HepG2 (cell line): ENCODE measurements at regions not wholly inside any gene's neighbourhood (a gene's known extent, or its start where the extent isn't known, plus 50 kb on each side); places are given as distances from the start of the nearest gene placed in this dataset.
"Not testable (repeated sequence)": the region's sequence is repeated elsewhere in the genome, so short reads cannot be mapped to it uniquely, and the experiment has no call there.

Source experiments
- ATAC-seq: fragments of 200-7000 bp; cut with Tn5 transposase; 3 replicates; pipeline ENCODE4 v1.9.1; 2020; ENCODE audit warnings: mild to moderate bottlenecking, moderate library complexity
- BruUV-seq: library from RNA; stranded (reverse); fragments of 400-500 nt; replicated peaks from 2 replicates; lab custom pipeline; 2021; lab: Mats Ljungman, UMichigan
- CTCF ChIA-PET: fragments of 300-600 bp; formaldehyde crosslinking; extraction: SDS; loops from one replicate; lab custom pipeline; 2021; ENCODE audit warnings: low total read pairs, inconsistent platforms, low intra/inter-chr PET ratio; lab: Yijun Ruan, JAX
- POLR2A ChIA-PET: fragments of 350-600 bp; sonication (Branson Sonifier 250); formaldehyde crosslinking; loops from one replicate; lab custom pipeline; 2020; ENCODE audit warnings: antibody characterized with exemption, inconsistent platforms; lab: Yijun Ruan, JAX
- DNase-seq: peaks from one replicate; pipeline ENCODE4 v3.0.0-alpha.2; 2015; ENCODE audit warnings: low spot score
- FAIRE-seq: peaks from 3 replicates; lab custom pipeline; 2011; peaks lifted over from hg19 to GRCh38; lab: Jason Lieb, UNC
- H2AFZ ChIP-seq: one replicate; pipeline ENCODE4 v1.6.1; 2011; ENCODE audit warnings: low read length, inconsistent platforms
- H3K27ac ChIP-seq: fragments of 300-600 bp; 3 replicates; pipeline ENCODE4 v1.8.0; 2011; ENCODE audit warnings: mixed run types, mild to moderate bottlenecking, mixed read lengths, low read length, inconsistent platforms; ENCODE audit not compliant: insufficient read depth; ENCODE audit errors: extremely low read length
- H3K27me3 ChIP-seq, 2 experiments: fragments of 200-600 bp in 1 of 2; 2 replicates in 1 of 2; 3 replicates in 1 of 2; pipeline versions ENCODE4 v1.6.0 to v1.8.0; 2011; ENCODE audit warnings: low read length in 2 of 2, mild to moderate bottlenecking in 2 of 2, moderate library complexity in 2 of 2, inconsistent platforms in 1 of 2; ENCODE audit not compliant: insufficient read depth in 2 of 2, control insufficient read depth in 1 of 2
- H3K36me3 ChIP-seq, 2 experiments: fragments of 200-600 bp in 1 of 2; replicated peaks in 1 of 2; 2 replicates in 1 of 2; 3 replicates in 1 of 2; pipeline versions ENCODE4 v1.5.1 to v1.8.0; 2011; ENCODE audit warnings: low read length in 2 of 2, inconsistent platforms in 1 of 2; ENCODE audit not compliant: insufficient read depth in 2 of 2, control insufficient read depth in 1 of 2
- H3K4me1 ChIP-seq: 2 replicates; pipeline ENCODE4 v1.5.1; 2012; ENCODE audit warnings: low read length, inconsistent platforms; ENCODE audit not compliant: insufficient read depth
- H3K4me2 ChIP-seq: 2 replicates; pipeline ENCODE4 v1.6.0; 2011; ENCODE audit warnings: low read depth, low read length, inconsistent platforms
- H3K4me3 ChIP-seq, 3 experiments: fragments of 200-600 bp in 1 of 3; sonication (generic), shearing (Covaris generic) in 1 of 3; replicated peaks in 1 of 3; 2 replicates each; pipeline ENCODE4 v1.5.1; 2011 to 2016; ENCODE audit warnings: low read length in 3 of 3, inconsistent platforms in 2 of 3, low read depth in 2 of 3, mild to moderate bottlenecking in 2 of 3, control low read depth in 1 of 3, mixed read lengths in 1 of 3; ENCODE audit not compliant: insufficient read depth in 1 of 3
- H3K79me2 ChIP-seq: one replicate; pipeline ENCODE4 v1.6.1; 2011; ENCODE audit warnings: low read length, inconsistent platforms; ENCODE audit not compliant: insufficient read depth
- H3K9ac ChIP-seq: 2 replicates; pipeline ENCODE4 v1.6.0; 2011; ENCODE audit warnings: mild to moderate bottlenecking, low read depth, low read length, inconsistent platforms; ENCODE audit not compliant: insufficient read depth
- H3K9me3 ChIP-seq: 2 replicates; pipeline ENCODE4 v1.5.1; 2012; ENCODE audit warnings: mild to moderate bottlenecking, low read length
- H4K20me1 ChIP-seq: 2 replicates; pipeline ENCODE4 v1.6.0; 2011; ENCODE audit warnings: inconsistent platforms, mild to moderate bottlenecking, low read length, moderate library complexity; ENCODE audit not compliant: insufficient read depth
- HOXD1 ChIP-seq: sonication (generic); formaldehyde crosslinking; IDR thresholded peaks from 2 replicates; pipeline ENCODE4 v1.5.0; 2020; ENCODE audit warnings: missing genetic modification reagents
- KLF15 ChIP-seq: sonication (generic); formaldehyde crosslinking; IDR thresholded peaks from 2 replicates; pipeline ENCODE4 v1.8.1; 2023; ENCODE audit warnings: borderline replicate concordance, mild to moderate bottlenecking, inconsistent platforms, missing genetic modification reagents, mixed read lengths
- PCBP2 ChIP-seq: fragments of 200-400 bp; formaldehyde crosslinking; optimal IDR thresholded peaks from 2 replicates; pipeline ENCODE3; 2018; ENCODE audit warnings: low read length, low read depth; ENCODE audit not compliant: poor library complexity, severe bottlenecking
- PHF21A ChIP-seq: sonication (generic); formaldehyde crosslinking; IDR thresholded peaks from 2 replicates; pipeline ENCODE4 v1.5.0; 2020; ENCODE audit warnings: mild to moderate bottlenecking, missing genetic modification reagents
- RAD21 ChIP-seq: fragments of 450-650 bp; formaldehyde crosslinking; IDR thresholded peaks from 2 replicates; pipeline ENCODE4 v1.5.0; 2020; ENCODE audit warnings: mild to moderate bottlenecking
- RFX3 ChIP-seq: IDR thresholded peaks from 2 replicates; pipeline ENCODE4 v1.6.1; 2016; ENCODE audit warnings: missing biosample characterization, missing genetic modification reagents
- RNF2 ChIP-seq: fragments of 450-650 bp; conservative IDR thresholded peaks from 2 replicates; pipeline ENCODE4 v1.6.1; 2016; ENCODE audit warnings: low read depth
- SMARCC2 ChIP-seq: fragments of 450-650 bp; IDR thresholded peaks from 2 replicates; pipeline ENCODE4 v1.6.1; 2017; ENCODE audit warnings: antibody characterized with exemption, mild to moderate bottlenecking
- ZC3H4 ChIP-seq: sonication (generic); formaldehyde crosslinking; IDR thresholded peaks from 2 replicates; pipeline ENCODE4 v1.4.0; 2020; ENCODE audit warnings: missing genetic modification reagents, borderline replicate concordance
- ZKSCAN5 ChIP-seq: sonication (generic); formaldehyde crosslinking; IDR thresholded peaks from 2 replicates; pipeline ENCODE4 v1.5.1; 2020; ENCODE audit warnings: mild to moderate bottlenecking, missing genetic modification reagents
- ZNF724P ChIP-seq: sonication (generic); formaldehyde crosslinking; IDR thresholded peaks from 2 replicates; pipeline ENCODE4 v1.8.0; 2022; ENCODE audit warnings: missing genetic modification reagents, borderline replicate concordance
- WGBS: methylation state at CpG from one replicate; pipeline ENCODE4 v1.1.6; 2017; ENCODE audit warnings: low lambda C conversion rate; 5-methylcytosine and 5-hydroxymethylcytosine counted together
- in situ Hi-C: cut with HindIII; loops from 2 replicates; pipeline ENCODE4 v1.10.0; 2017; ENCODE audit warnings: low pct_unique_long_range_greater_than_20kb; ENCODE audit not compliant: extremely low pct_ligation_motif_present
- intact Hi-C: fragments of 100-400 bp; cut with micrococcal nuclease; formaldehyde crosslinking; loops from one replicate; pipeline ENCODE4 v1.10.0; 2022; ENCODE audit not compliant: unreplicated experiment

DNA sequence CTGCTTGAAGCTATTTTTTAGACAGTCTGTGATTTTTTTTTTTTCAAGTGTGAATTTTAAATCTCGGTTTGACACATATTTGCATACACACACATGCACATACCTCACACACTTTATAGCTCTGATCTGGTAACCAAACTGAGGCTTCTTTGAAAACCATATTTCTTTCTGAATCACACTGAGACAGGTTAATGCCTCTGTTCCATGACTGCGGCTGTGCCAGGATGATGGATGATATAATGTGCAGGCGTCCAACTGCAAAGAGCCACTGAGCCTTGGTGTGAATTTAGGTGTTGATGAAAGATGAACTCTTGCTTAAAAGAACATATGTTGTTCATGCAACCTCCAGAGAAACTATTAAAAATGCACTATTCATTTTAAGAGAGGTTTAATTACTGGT is 504.0 kb upstream of the OLFM3 start:
- peaks cover 49% of the 10 kb centered on the region for H3K9me3 ChIP-seq
- intact Hi-C loops (no loop called here), in situ Hi-C loops (no loop called here)
- no peaks in the 10 kb centered on the region for H3K27me3 ChIP-seq
- no peak for DNase-seq
- TF ChIP-seq RNF2 = no peak
- TF ChIP-seq ZKSCAN5 (CRISPR knock-in tag) = no peak
- no peak for TF ChIP-seq SMARCC2
- TF ChIP-seq PHF21A (CRISPR knock-in tag) = no peak
- no peak overlapping the region for H3K9ac ChIP-seq
- no peak for ATAC-seq
- no peak overlapping the region for H3K27ac ChIP-seq
- no peaks in the 10 kb centered on the region for H4K20me1 ChIP-seq
- WGBS = 2% methylated on average over 3 of the region's 3 CpGs
- FAIRE-seq = no peak
- POLR2A ChIA-PET = no interaction called here
- H3K4me3 ChIP-seq = no peak overlapping the region
- no peaks in the 10 kb centered on the region for H3K36me3 ChIP-seq
- H2AFZ ChIP-seq = no peak overlapping the region
- H3K79me2 ChIP-seq = no peaks in the 10 kb centered on the region
- CTCF ChIA-PET = no interaction called here
- no TSS peak for BruUV-seq
- H3K4me1 ChIP-seq = no peaks in the 10 kb centered on the region
- H3K4me2 ChIP-seq = no peak overlapping the region

GRCh38 chr1:102498929-102499328 is 502.2 kb upstream of the OLFM3 start:
- H3K27ac ChIP-seq = no peak overlapping the region
- no peaks in the 10 kb centered on the region for H4K20me1 ChIP-seq
- FAIRE-seq = no peak
- no peaks in the 10 kb centered on the region for H3K36me3 ChIP-seq
- no peak overlapping the region for H2AFZ ChIP-seq
- ChIA-PET CTCF (no interaction called here), POLR2A (no interaction called here)
- no peak for DNase-seq
- ATAC-seq = no peak
- WGBS = 0% methylated on average over 2 of the region's 2 CpGs
- in situ Hi-C loops (no loop called here), intact Hi-C loops (no loop called here)
- no TSS peak for BruUV-seq
- H3K4me2 ChIP-seq = no peak overlapping the region
- H3K9me3 ChIP-seq = peaks cover 56% of the 10 kb centered on the region
- H3K79me2 ChIP-seq = no peaks in the 10 kb centered on the region
- H3K4me1 ChIP-seq = no peaks in the 10 kb centered on the region
- H3K9ac ChIP-seq = no peak overlapping the region
- TF ChIP-seq HOXD1 (CRISPR knock-in tag) = no peak
- TF ChIP-seq ZNF724P (CRISPR knock-in tag) = no peak
- no peak for TF ChIP-seq KLF15 (CRISPR knock-in tag)
- no peak for TF ChIP-seq RAD21 (CRISPR knock-in tag)
- no peak for TF ChIP-seq PCBP2
- TF ChIP-seq RFX3 = no peak
- TF ChIP-seq ZC3H4 (CRISPR knock-in tag) = no peak
- TF ChIP-seq, all 625 proteins: peak for 0
- no peak overlapping the region for H3K4me3 ChIP-seq
- no peaks in the 10 kb centered on the region for H3K27me3 ChIP-seq

GRCh38 chr1:102497810-102498209 is 501.1 kb upstream of the OLFM3 start:
- in situ Hi-C loops, H3K36me3 ChIP-seq, H3K4me3 ChIP-seq, H3K4me1 ChIP-seq, H3K79me2 ChIP-seq, ATAC-seq, FAIRE-seq, H3K9ac ChIP-seq, H3K27ac ChIP-seq, H4K20me1 ChIP-seq, H2AFZ ChIP-seq, CTCF ChIA-PET, BruUV-seq, POLR2A ChIA-PET, H3K4me2 ChIP-seq, H3K27me3 ChIP-seq, intact Hi-C loops, DNase-seq: not testable (repeated sequence)
- WGBS = 0% methylated on average over 3 of the region's 3 CpGs
- peaks cover 62% of the 10 kb centered on the region for H3K9me3 ChIP-seq
